GM20431 (cell line): ENCODE measurements at regions not wholly inside any gene's neighbourhood (a gene's known extent, or its start where the extent isn't known, plus 50 kb on each side); places are given as distances from the start of the nearest gene placed in this dataset.

Source experiments
- in situ Hi-C: fragments of 300-500 bp; cut with MseI, MboI; formaldehyde crosslinking; loops from one replicate; pipeline ENCODE4 v1.15.0; 2020; ENCODE audit warnings: low sequenced_read_pairs; ENCODE audit not compliant: unreplicated experiment

- in situ Hi-C loops, result no loop called here
Observed at GRCh38 chr1:36621531-36621930, 138.8 kb upstream of the CSF3R start.

GRCh38 chr1:36620142-36620541 lies 137.4 kb upstream of the CSF3R start:
- in situ Hi-C loops, result no loop called here

- in situ Hi-C loops, result no loop called here
Observed at GRCh38 chr1:36614991-36615390, 132.3 kb upstream of the CSF3R start.

GRCh38 chr1:36614571-36614970 lies 131.9 kb upstream of the CSF3R start:
- in situ Hi-C loops, result no loop called here

GRCh38 chr1:36613721-36614120 lies 131.0 kb upstream of the CSF3R start:
- in situ Hi-C loops, result no loop called here

GRCh38 chr1:36612881-36613280 lies 130.2 kb upstream of the CSF3R start:
- in situ Hi-C loops, result no loop called here

- in situ Hi-C loops, result no loop called here
Observed at GRCh38 chr1:36612121-36612520, 129.4 kb upstream of the CSF3R start.

- in situ Hi-C loops, result no loop called here
Observed at GRCh38 chr1:36609241-36610027, 126.7 kb upstream of the CSF3R start.

GRCh38 chr1:36608272-36608671 lies 125.6 kb upstream of the CSF3R start:
- in situ Hi-C loops, result no loop called here

- in situ Hi-C loops, result no loop called here
Observed at GRCh38 chr1:36607263-36607651, 124.5 kb upstream of the CSF3R start.

GRCh38 chr1:36606641-36607262 lies 124.0 kb upstream of the CSF3R start:
- in situ Hi-C loops, result no loop called here

- in situ Hi-C loops, result no loop called here
Observed at GRCh38 chr1:36605942-36606640, 123.4 kb upstream of the CSF3R start.

GRCh38 chr1:36603461-36603860 lies 120.7 kb upstream of the CSF3R start:
- in situ Hi-C loops, result no loop called here

- in situ Hi-C loops, result no loop called here
Observed at GRCh38 chr1:36602184-36602583, 119.5 kb upstream of the CSF3R start.

GRCh38 chr1:36599828-36600227 lies 117.1 kb upstream of the CSF3R start:
- in situ Hi-C loops, result no loop called here

GRCh38 chr1:36597514-36597913 lies 114.8 kb upstream of the CSF3R start:
- in situ Hi-C loops, result no loop called here

- in situ Hi-C loops, result no loop called here
Observed at GRCh38 chr1:36595921-36596320, 113.2 kb upstream of the CSF3R start.

GRCh38 chr1:36595349-36595748 lies 112.6 kb upstream of the CSF3R start:
- in situ Hi-C loops, result no loop called here

GRCh38 chr1:36594023-36594422 lies 111.3 kb upstream of the CSF3R start:
- in situ Hi-C loops, result no loop called here

- in situ Hi-C loops, result no loop called here
Observed at GRCh38 chr1:36591278-36591677, 108.6 kb upstream of the CSF3R start.

GRCh38 chr1:36590771-36591170 lies 108.1 kb upstream of the CSF3R start:
- in situ Hi-C loops, result no loop called here
